Thyroid gland (tissue), 4 donors: ENCODE measurements at regions not wholly inside any gene's neighbourhood (a gene's known extent, or its start where the extent isn't known, plus 50 kb on each side); places are given as distances from the start of the nearest gene placed in this dataset.

ENCODE experiments used
- DNase-seq, 2 donors: peaks; one replicate each; pipeline ENCODE4 v3.0.0-alpha.2; 2019
- H3K27ac ChIP-seq, 3 donors: fragments of 200-600 bp; sonication (generic); 1 replicate in 2 of 3; 2 replicates in 1 of 3; pipeline ENCODE4 v1.5.1; 2016 to 2019; ENCODE audit warnings: mild to moderate bottlenecking in 1 of 3, moderate library complexity in 1 of 3
- H3K27me3 ChIP-seq: fragments of 200-600 bp; sonication (generic); one replicate; pipeline ENCODE4 v1.5.1; 2019
- H3K36me3 ChIP-seq, 2 donors: fragments of 200-600 bp; sonication (generic); one replicate each; pipeline ENCODE4 v1.5.1; 2016 to 2019
- H3K4me1 ChIP-seq, 2 donors: fragments of 200-600 bp; sonication (generic); one replicate each; pipeline ENCODE4 v1.5.1; 2017 to 2019
- H3K4me3 ChIP-seq, 3 donors: fragments of 200-600 bp; sonication (generic); replicated peaks in 1 of 3; 1 replicate in 2 of 3; 2 replicates in 1 of 3; pipeline ENCODE4 v1.5.1; 2016; ENCODE audit warnings: mild to moderate bottlenecking in 1 of 3
- H3K9me3 ChIP-seq: fragments of 200-600 bp; sonication (generic); one replicate; pipeline ENCODE4 v1.5.1; 2017
- CTCF ChIP-seq, 6 experiments: fragments of 200-600 bp in 3 of 6; fragments of 450-650 bp in 3 of 6; sonication (generic) in 3 of 6; IDR thresholded peaks; one replicate each; pipeline ENCODE4 v1.5.1; 2016 to 2019; ENCODE audit warnings: antibody characterized with exemption in 6 of 6, mild to moderate bottlenecking in 2 of 6, inconsistent platforms in 1 of 6, moderate library complexity in 1 of 6
- POLR2A ChIP-seq, 2 donors: fragments of 450-650 bp; IDR thresholded peaks; one replicate each; pipeline ENCODE4 v1.6.1; 2017; ENCODE audit warnings: antibody characterized with exemption in 2 of 2, mild to moderate bottlenecking in 2 of 2, moderate library complexity in 1 of 2
- WGBS, 2 donors: methylation state at CpG; one replicate each; pipeline ENCODE4 v1.1.5; 2017; 5-methylcytosine and 5-hydroxymethylcytosine counted together
- intact Hi-C: fragments of 100-400 bp; cut with DNase I; formaldehyde crosslinking; loops from one replicate; pipeline ENCODE4 v1.15.1; 2023

DNA sequence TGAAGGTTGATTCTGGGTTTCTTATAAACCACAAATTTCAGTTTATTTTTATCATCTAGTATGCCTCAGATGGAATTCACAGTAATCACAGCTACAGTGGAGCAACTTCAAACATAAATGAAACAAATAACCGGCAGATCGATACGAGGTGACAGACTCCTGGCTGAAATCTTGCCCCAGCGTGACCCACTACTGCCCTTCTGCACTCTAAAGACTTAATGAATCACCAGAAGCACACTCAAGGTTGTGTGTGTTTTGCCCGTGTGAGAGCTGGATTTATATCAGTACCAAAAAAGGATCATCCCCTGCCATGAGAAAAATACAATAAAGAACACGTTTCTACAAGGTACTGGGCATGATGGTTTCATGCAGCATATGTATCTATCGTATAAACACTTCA is 161.7 kb downstream of the KLF12 start:
- TF ChIP-seq POLR2A (IDR thresholded peaks at IDR 0.05), result no peak
- no peak for TF ChIP-seq CTCF (IDR thresholded peaks at IDR 0.05)
- intact Hi-C loops, result no loop called here

DNA sequence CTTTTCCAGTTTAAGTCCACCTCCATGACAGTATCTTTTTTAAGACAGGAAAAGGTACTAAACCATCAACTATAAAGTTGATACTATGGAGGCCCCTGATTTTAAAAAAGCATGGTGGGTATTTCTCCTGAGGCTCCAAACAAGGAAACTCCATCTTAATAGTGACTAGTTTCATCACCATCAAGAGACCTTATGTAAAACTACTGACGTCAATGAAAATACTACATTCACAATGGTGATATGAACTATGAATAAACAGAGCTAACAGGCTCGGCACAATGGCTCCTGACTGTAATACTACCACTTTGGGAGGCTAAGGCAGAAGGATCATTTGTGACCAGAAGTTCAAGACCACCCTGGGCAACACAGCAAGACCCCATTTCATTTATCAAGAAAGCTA is 162.7 kb downstream of the KLF12 start:
- intact Hi-C loops, result no loop called here

More for the DNA sequence above, 161.7 kb downstream of the KLF12 start:
- Histone ChIP-seq H3K36me3 (no peaks in the 10 kb centered on the region), H3K27ac (no peak overlapping the region), H3K27me3 (no peaks in the 10 kb centered on the region), H3K9me3 (no peaks in the 10 kb centered on the region), H3K4me3 (no peak overlapping the region), H3K4me1 (peaks cover 0 to 5% of the 10 kb centered on the region in 2 donors)
- 87 to 91% methylated on average over 7 of the region's 7 CpGs for WGBS, 2 donors
- DNase-seq, result no peak

DNA sequence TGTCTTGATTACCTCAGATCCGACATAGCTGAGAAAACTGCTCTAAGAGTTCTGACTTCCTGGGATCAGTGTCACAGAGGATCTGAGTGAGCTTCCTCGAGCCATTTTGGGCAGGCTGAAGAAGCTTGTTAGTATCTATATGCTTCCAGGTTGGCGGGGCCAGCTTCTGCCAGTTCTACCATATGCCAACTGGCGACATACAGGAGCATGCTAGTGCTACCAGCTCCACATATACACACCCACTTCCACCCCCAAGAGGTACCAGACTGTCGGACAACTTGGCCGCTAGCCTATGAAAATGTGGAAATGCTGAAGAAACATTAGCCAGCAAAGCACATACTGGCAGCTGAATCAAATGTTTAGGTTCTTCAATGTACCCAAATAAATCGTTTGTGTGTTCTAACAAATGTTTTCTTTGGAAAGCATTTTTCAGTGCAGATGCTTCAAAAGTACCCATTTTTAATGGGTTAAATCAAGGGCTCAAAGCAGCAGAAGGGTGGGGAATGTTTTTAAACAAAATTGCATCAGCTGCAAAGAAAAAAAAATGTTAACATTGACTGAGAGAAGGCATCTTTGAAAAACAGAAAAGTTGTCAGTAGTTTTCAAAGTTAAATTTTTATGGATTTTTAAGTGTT is 163.7 kb downstream of the KLF12 start:
- 83 to 84% methylated on average over 7 of the region's 7 CpGs for WGBS, 2 donors
- H3K36me3 ChIP-seq, result no peaks in the 10 kb centered on the region
- H3K4me1 ChIP-seq, result peaks cover 8 to 10% of the 10 kb centered on the region in 2 donors
- H3K27me3 ChIP-seq, result no peaks in the 10 kb centered on the region
- DNase-seq, result no peak
- H3K27ac ChIP-seq, result no peak overlapping the region
- no peak for TF ChIP-seq CTCF (IDR thresholded peaks at IDR 0.05)
- no peak for TF ChIP-seq POLR2A (IDR thresholded peaks at IDR 0.05)
- no peak overlapping the region for H3K4me3 ChIP-seq
- no peaks in the 10 kb centered on the region for H3K9me3 ChIP-seq
- intact Hi-C loops, result no loop called here

More for the DNA sequence above, 162.7 kb downstream of the KLF12 start:
- Histone ChIP-seq H3K9me3 (no peaks in the 10 kb centered on the region), H3K4me3 (no peak overlapping the region), H3K4me1 (peaks cover 8 to 10% of the 10 kb centered on the region in 2 donors), H3K27me3 (no peaks in the 10 kb centered on the region), H3K27ac (no peak overlapping the region), H3K36me3 (no peaks in the 10 kb centered on the region)
- DNase-seq, result no peak
- 87 to 95% methylated on average over 2 of the region's 2 CpGs for WGBS, 2 donors
- no peak for TF ChIP-seq CTCF (IDR thresholded peaks at IDR 0.05)
- TF ChIP-seq POLR2A (IDR thresholded peaks at IDR 0.05), result no peak

GRCh38 chr13:73967397-73968165 is 166.6 kb downstream of the KLF12 start:
- H3K9me3 ChIP-seq, result no peaks in the 10 kb centered on the region
- H3K27ac ChIP-seq, result no peak overlapping the region
- no peak for TF ChIP-seq CTCF (IDR thresholded peaks at IDR 0.05)
- intact Hi-C loops, result no loop called here
- peaks cover 8 to 10% of the 10 kb centered on the region in 2 donors for H3K4me1 ChIP-seq
- no peaks in the 10 kb centered on the region for H3K36me3 ChIP-seq
- DNase-seq, result peak; percentile 10 to 18
- 71 to 74% methylated on average over 5 of the region's 5 CpGs for WGBS, 2 donors
- no peak overlapping the region for H3K4me3 ChIP-seq
- H3K27me3 ChIP-seq, result no peaks in the 10 kb centered on the region

- Histone ChIP-seq H3K36me3 (no peaks in the 10 kb centered on the region), H3K9me3 (no peaks in the 10 kb centered on the region), H3K4me1 (peaks cover 8 to 13% of the 10 kb centered on the region in 2 donors), H3K27ac (no peak overlapping the region), H3K27me3 (no peaks in the 10 kb centered on the region), H3K4me3 (no peak overlapping the region)
- TF ChIP-seq CTCF (IDR thresholded peaks at IDR 0.05) (no peak), POLR2A (IDR thresholded peaks at IDR 0.05) (no peak)
- no peak for DNase-seq
- intact Hi-C loops, result no loop called here
Measured at GRCh38 chr13:73966331-73966730, 167.9 kb downstream of the KLF12 start.
